NCI-H1417 (cell line): ENCODE measurements at regions not wholly inside any gene's neighbourhood (a gene's known extent, or its start where the extent isn't known, plus 50 kb on each side); places are given as distances from the start of the nearest gene placed in this dataset.

Source experiments
- DNase-seq, 3 experiments: peaks; one replicate each; lab custom pipeline; 2025; lab: John Stamatoyannopoulos, UW

GRCh38 chr6:77403424-77403823, 59.9 kb downstream of the HTR1B start:
- DNase-seq = no peak

GRCh38 chr6:77401231-77401630, 62.1 kb downstream of the HTR1B start:
- no peak for DNase-seq

GRCh38 chr6:77397561-77397960, 65.7 kb downstream of the HTR1B start:
- no peak for DNase-seq

- DNase-seq = no peak
Observed at GRCh38 chr6:77389402-77389801, 73.9 kb downstream of the HTR1B start.

- no peak for DNase-seq
Observed at GRCh38 chr6:77383026-77383425, 80.3 kb downstream of the HTR1B start.

GRCh38 chr6:77373955-77374354, 89.3 kb downstream of the HTR1B start:
- no peak for DNase-seq

GRCh38 chr6:77371748-77372147, 91.5 kb downstream of the HTR1B start:
- no peak for DNase-seq

GRCh38 chr6:77368660-77369313, 94.5 kb downstream of the HTR1B start:
- no peak for DNase-seq

GRCh38 chr6:77366798-77367197, 96.5 kb downstream of the HTR1B start:
- DNase-seq = no peak

GRCh38 chr6:77363702-77364101, 99.6 kb downstream of the HTR1B start:
- DNase-seq = no peak

GRCh38 chr6:77362055-77362454, 101.2 kb downstream of the HTR1B start:
- DNase-seq = no peak

GRCh38 chr6:77361018-77361417, 102.3 kb downstream of the HTR1B start:
- no peak for DNase-seq

- no peak for DNase-seq
Observed at GRCh38 chr6:77356821-77357220, 106.5 kb downstream of the HTR1B start.

- no peak for DNase-seq
Observed at GRCh38 chr6:77354581-77354980, 108.7 kb downstream of the HTR1B start.

GRCh38 chr6:77353129-77353528, 110.2 kb downstream of the HTR1B start:
- no peak for DNase-seq

- DNase-seq = no peak
Observed at GRCh38 chr6:77341058-77341986, 122.0 kb downstream of the HTR1B start.

GRCh38 chr6:77340331-77340730, 123.0 kb downstream of the HTR1B start:
- DNase-seq = no peak

- no peak for DNase-seq
Observed at GRCh38 chr6:77339926-77340325, 123.4 kb downstream of the HTR1B start.

GRCh38 chr6:77337392-77337791, 125.9 kb downstream of the HTR1B start:
- DNase-seq = no peak

GRCh38 chr6:77334093-77334492, 129.2 kb downstream of the HTR1B start:
- DNase-seq = no peak

GRCh38 chr6:77332915-77333623, 130.2 kb downstream of the HTR1B start:
- no peak for DNase-seq

- DNase-seq = no peak
Observed at GRCh38 chr6:77326711-77327110, 136.6 kb downstream of the HTR1B start.

- no peak for DNase-seq
Observed at GRCh38 chr6:77326029-77326428, 137.3 kb downstream of the HTR1B start.
